Keratinocyte (primary cell): ENCODE measurements at regions not wholly inside any gene's neighbourhood (a gene's known extent, or its start where the extent isn't known, plus 50 kb on each side); places are given as distances from the start of the nearest gene placed in this dataset.

ENCODE experiments used
- EZH2 ChIP-seq: IDR thresholded peaks from one replicate; pipeline ENCODE4 v1.6.1; 2012; ENCODE audit warnings: inconsistent platforms, mild to moderate bottlenecking, low read length, moderate library complexity
- TF ChIP-seq, protein P1 (sequence below), 3 experiments: IDR thresholded peaks in 1 of 3; conservative IDR thresholded peaks in 1 of 3; optimal IDR thresholded peaks in 1 of 3; 2 replicates in 2 of 3; 3 replicates in 1 of 3; pipeline versions ENCODE3 to v1.5.1; 2011; ENCODE audit warnings: low read length in 3 of 3, mild to moderate bottlenecking in 3 of 3, moderate library complexity in 2 of 3, control low read depth in 1 of 3, inconsistent platforms in 1 of 3; ENCODE audit not compliant: insufficient read depth in 2 of 3; ENCODE audit errors: extremely low read depth in 1 of 3

DNA sequence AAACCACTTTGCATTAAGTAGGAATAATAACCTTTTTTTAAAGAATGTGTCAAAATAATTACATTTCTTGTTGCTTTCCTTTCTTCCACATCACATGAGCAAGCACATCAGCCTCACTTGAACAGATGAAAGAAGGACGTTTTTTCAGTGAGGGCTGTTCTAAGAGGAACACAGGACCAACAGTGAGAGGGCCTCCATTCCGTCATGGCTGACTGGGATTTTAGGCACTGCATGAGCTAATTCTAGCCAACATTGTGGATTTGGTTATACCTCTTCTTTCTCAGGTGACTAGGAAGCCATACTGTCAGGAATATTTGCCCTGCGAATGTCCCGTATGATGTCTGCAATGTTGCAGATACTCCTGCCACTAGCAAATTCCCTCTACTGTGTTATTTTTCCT is 87.6 kb downstream of the LINC00237 start:
- TF ChIP-seq, protein P1, sequence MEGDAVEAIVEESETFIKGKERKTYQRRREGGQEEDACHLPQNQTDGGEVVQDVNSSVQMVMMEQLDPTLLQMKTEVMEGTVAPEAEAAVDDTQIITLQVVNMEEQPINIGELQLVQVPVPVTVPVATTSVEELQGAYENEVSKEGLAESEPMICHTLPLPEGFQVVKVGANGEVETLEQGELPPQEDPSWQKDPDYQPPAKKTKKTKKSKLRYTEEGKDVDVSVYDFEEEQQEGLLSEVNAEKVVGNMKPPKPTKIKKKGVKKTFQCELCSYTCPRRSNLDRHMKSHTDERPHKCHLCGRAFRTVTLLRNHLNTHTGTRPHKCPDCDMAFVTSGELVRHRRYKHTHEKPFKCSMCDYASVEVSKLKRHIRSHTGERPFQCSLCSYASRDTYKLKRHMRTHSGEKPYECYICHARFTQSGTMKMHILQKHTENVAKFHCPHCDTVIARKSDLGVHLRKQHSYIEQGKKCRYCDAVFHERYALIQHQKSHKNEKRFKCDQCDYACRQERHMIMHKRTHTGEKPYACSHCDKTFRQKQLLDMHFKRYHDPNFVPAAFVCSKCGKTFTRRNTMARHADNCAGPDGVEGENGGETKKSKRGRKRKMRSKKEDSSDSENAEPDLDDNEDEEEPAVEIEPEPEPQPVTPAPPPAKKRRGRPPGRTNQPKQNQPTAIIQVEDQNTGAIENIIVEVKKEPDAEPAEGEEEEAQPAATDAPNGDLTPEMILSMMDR (optimal IDR thresholded peaks at IDR 0.05 in 1 of 3, IDR thresholded peaks at IDR 0.05 in 1 of 3, conservative IDR thresholded peaks at IDR 0.05 in 1 of 3; ENCODE audit: extremely low read depth in 1 of 3, insufficient read depth in 2 of 3, low read length in 3 of 3): no peak
- TF ChIP-seq EZH2: no peak
